CD4-positive, alpha-beta T cell treated with Interferon alpha-2 for 1 hour (primary cell): ENCODE measurements at regions not wholly inside any gene's neighbourhood (a gene's known extent, or its start where the extent isn't known, plus 50 kb on each side); places are given as distances from the start of the nearest gene placed in this dataset.

Experiments used
- DNase-seq, 2 donors: peaks; one replicate each; pipeline ENCODE4 v3.0.0-alpha.2; 2020 to 2022

DNA sequence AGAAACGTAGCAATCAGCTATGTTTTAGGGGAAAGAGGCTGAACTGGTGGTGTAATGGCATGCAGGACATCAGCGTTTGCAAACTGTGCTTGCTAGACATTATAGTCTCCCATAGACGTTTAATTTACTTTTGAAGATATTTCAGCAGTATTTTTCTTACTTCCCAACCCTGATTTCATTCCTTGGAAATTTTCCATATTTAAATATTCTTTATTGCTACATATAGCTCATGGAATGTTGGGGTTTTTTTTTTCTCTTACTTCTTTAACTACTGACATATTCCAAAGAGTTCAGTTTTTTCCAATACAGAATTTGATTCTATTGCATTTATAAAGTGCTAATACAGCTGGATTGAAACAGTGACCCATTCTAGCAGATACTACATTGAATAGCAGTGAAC is 694.4 kb upstream of the CITED2 start:
- DNase-seq = no peak

DNA sequence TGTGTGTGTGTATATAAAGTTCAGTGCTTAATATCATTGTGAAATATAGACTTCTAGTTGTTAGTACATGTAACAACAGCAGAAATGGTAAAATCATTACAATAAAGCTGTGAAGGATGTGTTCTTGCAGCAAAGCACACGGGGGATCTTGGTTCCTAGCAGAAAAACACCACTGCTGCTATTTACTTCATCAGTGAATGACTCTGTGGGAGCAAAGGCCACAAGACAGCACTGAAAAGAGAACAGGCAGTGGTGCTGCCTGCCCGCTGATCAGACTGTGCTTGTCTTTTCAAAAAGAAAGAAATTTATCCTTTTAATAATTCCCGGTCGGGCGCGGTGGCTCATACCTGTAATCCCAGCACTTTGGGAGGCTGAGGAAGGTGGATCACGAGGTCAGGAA is 689.9 kb upstream of the CITED2 start:
- DNase-seq = no peak

- DNase-seq = no peak
Observed at GRCh38 chr6:140063021-140063399, 688.6 kb upstream of the CITED2 start.

DNA sequence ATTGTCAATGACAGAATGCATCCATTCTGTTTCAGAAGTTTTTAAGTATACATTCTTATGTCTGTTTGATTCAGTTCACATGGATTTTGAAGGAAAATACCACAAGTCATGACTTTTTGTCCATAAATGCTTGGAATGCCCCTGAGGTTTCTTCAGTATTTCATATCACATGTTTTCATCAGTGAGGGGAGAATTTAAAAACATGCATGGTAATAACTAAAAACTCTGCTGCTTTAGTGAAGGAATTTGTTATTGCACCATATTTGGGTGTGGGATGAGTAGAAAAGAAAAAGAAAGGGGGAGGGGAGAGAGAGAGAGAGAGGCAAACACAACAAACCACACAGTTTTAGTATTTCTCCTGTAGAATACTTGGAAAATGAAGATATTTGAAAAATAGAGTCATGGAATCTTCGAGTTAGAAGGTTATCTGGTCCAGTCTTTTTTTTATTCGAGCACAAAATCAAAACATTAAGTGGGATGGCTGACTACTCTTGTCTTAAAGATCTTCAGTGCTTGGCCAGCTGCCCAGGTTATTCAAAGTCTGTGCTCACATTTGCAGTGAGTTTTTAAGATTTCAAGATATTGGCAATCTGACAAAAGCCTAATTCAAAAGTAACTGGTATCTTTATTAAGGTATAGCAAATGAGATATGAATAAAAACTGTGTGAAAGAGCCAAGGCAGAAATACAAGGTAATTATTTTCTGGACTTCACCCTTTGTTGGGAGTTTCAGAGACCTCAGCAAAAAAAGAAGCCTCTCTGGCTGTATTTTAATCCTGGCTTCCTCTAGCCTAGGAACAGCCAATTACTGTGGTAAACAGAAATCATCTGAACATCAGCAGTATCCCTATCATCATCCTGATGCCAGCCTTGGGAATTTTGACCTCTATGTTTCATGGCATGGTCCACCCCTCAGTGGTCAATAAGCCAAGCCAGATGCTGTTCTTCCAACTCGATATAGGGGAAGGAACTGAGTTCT is 687.9 kb upstream of the CITED2 start:
- no peak for DNase-seq

DNA sequence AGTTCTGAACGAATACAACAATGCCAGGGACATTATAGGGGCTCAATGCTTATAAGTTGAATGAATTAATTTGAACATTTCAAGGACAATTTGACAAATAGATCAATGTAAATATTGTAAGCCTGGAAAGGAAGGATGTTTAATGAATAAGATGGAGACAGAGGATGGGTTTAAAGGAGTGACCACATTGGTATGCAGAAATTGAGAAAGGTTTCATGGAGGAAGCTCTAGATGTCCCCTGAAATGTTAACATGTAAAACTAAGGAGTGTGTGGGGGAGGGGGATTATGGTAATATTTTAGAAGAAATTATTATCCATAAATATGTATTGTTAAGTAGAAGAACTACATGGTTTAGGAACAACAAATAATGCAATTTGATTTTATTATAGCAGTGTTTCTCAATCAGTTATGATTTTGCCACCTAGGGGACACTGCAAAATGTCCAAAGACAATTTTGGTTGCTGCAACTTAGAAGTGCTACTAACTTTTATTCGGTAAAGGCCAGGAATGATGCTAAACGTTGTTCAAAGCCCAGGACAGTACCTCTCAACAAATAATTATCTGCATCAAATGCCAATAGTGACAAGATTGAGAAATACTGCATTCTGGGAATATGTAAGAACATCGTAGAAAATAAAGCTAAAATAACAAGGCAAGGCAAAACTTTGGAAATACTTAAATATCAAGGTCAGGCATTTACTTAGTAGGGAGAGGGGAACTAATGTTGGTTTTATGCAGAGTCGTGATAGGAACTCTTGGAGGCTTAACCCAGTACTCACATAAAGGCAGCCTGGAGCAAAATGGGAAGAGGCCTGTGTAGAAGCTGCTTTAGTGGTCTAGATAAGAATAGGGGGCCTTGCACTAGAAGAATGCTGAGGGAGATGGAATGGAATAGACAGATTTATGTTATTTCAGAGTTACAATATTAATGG is 686.9 kb upstream of the CITED2 start:
- DNase-seq = no peak

- DNase-seq = no peak
Observed at GRCh38 chr6:140059947-140060346, 685.5 kb upstream of the CITED2 start.

DNA sequence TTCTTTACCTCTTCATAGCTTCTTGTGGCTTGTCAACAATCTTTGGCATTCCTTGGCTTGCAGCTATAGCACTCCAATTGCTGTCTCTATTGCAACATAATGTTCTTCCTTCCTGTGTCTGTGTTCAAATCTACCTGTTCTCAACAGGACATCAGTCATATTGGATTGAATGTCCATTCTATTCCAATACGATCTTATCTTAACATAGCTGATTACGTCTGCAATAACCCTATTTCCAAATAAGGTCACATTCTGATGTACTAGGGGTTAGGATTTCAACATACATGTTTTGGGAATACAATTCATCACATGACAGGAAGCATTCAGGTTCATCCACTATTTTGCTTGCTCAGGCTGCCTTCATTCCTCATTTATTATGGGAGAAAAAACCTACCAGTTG is 684.4 kb upstream of the CITED2 start:
- no peak for DNase-seq

GRCh38 chr6:140052736-140053729 is 678.6 kb upstream of the CITED2 start:
- DNase-seq = no peak

DNA sequence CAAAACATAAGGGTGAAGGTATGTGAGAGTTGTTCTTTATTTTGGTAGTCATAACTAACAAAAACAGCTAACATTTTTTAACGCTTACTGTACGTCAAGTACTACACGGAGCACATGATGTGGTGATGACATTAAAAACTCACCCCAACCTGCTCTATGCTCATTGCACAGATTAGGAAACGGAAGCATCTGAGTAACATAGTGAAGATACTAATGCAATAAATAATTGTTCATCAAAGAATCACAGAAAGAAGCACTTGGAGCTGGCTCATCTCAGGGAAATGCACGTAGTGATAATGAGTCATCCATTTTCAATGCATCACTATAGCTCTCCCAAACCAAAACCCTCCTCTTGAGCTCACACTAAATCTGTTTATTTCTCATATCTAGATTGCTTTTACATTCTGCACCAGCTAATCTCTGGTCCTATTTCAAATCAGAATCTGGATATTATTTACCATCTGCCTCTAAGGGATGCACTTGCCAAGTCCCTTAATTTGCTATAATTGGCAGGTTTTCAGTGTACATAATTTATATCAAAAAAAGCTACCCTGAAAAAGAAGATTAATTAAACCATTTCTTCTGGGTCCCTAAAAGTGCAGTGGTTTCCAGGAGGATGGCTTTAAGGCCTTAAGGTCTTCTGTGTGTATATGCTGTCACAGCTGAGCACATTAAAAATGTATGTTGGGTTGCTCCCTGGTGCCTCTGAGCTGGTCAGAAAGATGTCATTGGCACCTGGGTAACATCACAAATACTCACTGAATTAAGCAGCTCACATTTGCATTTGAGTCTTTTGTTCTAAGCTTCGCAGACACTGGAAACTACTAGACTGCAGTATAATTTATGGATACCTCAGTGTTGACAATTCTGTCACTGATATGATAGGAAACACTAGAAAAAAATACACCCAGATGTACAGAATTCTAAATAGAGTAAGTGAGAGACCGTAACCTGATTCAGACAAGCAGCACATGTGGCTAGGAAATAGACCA is 677.4 kb upstream of the CITED2 start:
- no peak for DNase-seq

DNA sequence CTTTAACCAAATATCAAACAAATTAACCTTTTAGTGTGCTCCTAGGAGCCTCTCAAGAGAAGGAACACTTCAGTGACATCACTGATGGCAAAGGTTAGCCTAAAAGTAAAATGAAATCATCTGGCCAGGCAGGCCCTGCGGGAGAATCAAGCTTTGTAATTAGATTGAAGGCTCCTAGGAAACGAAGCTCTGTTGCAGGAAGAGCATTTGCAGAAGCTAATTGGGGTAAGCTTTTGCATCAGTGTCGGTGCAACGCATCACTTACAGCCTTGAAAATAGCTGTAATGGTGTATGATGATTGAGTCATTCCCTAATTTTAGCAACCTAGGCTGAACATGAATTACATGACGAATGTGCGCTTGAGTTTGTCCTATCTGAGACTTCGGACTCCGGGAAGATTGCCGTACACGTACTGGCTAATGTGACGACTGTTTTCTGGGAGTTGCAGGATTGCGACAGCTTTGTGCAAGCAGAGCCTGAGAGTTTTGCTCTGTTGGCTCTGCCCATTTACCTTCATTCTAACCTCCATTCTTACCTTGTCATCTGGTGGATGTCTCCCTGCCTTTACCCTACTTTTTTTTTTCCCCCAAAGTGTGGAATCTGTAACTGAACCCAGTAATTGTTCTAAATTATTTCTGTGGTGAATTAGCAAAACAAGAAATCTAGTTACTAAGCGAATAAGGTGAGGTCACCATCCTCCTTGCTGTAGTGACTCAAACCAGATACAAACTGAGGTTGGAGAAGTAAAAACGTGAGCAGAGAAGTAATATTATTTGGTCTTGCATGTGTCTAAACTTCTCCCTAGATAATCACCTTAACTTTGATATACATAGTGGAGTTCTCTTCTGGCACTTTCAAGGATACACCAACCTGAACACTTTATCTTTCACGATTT is 675.9 kb upstream of the CITED2 start:
- no peak for DNase-seq

DNA sequence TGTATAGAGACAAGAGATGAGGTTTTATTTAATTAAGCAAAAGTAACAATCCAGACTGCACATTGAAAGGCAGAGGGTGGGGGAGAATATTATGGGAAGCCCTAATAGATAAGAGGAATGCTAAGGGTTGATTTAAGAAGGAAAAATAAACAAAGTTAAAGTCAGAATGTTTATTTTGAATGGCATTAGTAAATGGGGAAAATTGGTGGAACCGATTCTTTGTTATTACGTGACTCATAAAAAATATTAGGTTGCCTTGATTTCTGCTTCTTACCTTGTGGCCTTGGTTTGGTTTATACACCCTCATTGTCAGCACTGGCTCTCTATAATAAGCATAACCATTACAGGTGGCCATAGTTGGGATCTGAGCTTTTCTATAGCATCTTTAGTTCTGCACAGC is 674.8 kb upstream of the CITED2 start:
- no peak for DNase-seq

DNA sequence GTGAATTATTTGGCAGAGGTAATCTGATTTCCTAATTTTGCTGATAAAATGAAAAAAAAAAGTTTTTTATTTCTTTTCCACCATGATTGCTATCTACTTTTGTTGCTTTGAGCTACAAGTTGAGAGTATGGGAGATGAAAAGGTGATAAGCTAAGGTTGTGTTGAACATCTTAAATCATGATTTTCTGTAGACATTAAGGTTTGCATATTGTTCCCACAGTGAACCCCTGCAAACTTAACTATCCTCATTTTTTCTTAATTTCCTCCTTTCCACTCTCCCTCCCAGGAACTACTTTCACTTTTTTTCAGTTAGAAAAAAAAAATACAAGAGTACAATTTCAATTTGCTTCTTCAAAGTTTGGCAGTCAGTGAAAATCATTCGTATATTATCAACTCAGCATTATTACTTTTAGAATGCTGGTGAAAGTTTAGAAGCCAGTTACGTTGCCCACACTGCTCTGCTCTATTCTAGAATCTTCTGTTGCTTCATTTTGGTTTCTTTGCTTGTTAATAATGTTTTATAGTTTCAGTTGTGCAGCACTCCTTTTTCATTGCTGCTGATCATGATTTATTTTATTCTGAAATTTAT is 673.8 kb upstream of the CITED2 start:
- DNase-seq = no peak

GRCh38 chr6:140047321-140047720 is 672.9 kb upstream of the CITED2 start:
- no peak for DNase-seq

DNA sequence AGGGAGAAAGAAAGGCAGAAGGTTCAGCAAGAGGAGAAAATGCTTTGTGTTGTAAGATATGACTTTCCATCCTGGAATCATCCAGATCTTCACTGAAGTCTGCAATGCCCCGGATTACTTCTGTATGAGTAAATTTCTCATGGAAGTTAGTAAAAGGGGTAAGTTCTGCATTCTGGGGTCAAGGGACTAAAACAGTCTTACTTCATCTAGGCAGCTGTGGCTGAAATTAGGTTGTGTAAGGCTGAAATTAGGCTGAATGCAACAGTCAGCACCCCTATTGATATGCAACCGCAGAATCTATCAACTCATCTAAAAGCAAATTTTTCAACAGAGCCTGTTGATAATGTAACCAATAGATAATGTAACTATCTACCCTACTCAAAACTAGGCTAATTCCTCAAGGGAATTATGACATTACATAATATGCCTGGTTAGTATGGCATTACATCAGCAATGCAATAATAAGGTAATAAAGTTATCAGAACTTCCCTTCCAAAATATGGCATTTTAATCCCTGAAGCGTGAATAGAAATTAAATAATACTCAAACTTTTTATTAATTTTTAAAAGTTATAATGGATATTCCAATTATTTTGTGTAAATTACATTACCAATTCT is 671.7 kb upstream of the CITED2 start:
- DNase-seq = no peak

GRCh38 chr6:140045116-140045515 is 670.7 kb upstream of the CITED2 start:
- DNase-seq = no peak

GRCh38 chr6:140044626-140045025 is 670.2 kb upstream of the CITED2 start:
- DNase-seq = no peak

DNA sequence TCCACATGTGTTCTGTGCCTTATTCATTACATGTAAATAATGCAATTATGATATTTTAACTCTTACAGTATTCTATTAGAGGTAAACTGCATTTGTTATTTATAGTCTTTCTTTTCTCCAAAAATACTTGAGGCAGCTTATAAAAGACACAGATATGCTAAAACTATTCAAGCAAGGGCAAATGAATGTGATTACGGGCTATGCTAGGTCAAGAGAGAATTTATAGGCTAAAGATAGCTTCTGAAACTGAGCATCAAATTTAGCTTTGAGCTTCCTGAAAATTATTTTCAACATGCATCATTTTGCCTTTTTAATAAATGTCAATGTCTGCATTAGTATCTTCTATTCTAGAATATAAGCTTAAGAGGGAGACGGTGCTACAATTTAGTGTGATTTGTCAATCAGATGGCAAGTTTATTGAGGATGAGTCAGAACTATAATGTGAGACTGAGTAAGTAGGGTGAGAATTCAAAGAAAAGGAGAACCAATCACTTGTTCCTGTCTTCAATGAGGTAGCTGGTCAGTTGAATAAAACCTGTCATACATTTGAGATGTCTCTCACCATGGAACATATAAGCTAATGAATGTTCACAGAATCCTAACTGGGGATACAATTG is 669.4 kb upstream of the CITED2 start:
- no peak for DNase-seq

DNA sequence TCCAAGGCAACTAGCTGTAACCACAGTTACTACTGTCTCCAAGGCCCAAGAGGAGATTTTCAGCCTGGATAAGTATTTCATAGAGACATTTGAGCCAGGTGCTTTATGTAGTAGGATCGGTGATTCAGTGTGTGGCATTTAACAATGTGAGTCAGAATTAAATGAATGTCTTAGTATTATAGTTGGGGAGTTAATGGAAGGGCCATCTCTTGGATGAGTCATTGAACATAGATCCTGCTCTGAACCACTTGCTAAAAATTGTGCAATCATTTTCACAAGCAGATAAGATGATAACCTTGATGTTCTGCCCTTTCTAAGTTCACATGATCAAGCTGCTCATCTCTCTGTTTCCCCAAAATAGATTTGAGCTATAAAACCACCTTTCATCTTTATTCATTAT is 668.9 kb upstream of the CITED2 start:
- DNase-seq = no peak
